GM19395 (cell line): ENCODE measurements at regions not wholly inside any gene's neighbourhood (a gene's known extent, or its start where the extent isn't known, plus 50 kb on each side); places are given as distances from the start of the nearest gene placed in this dataset.
"Not testable (repeated sequence)": the region's sequence is repeated elsewhere in the genome, so short reads cannot be mapped to it uniquely, and the experiment has no call there.

Experiments used
- ATAC-seq: cut with Tn5 transposase; IDR thresholded peaks from one replicate; pipeline ENCODE4 v1.9.1; 2021; ENCODE audit warnings: mild to moderate bottlenecking, moderate library complexity; ENCODE audit not compliant: unreplicated experiment

DNA sequence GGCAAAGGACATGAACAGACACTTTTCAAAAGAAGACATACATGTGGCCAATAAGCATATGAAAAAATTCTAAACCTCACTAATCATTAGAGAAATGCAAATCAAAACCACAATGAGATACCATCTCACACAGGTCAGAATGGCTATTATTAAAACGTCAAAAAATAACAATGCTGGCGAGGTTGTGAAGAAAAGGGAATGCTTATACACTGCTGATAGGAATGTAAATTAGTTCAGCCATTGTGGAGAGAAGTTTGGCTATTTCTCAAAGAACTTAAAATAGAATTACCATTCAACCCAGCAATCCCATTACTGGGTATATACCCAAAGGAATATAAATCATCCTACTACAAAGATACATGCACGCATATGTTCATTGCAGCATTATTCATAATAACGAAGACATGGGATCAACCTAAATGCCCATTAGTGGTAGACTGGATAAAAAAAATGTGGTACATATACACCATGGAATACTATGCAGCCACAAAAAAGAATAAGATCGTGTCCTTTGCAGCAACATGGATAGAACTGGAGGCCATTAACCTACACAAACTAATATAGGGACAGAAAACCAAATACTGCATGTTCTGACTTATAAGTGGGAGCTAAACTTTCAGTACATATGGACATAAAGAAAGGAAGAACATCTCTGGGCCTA lies 101.7 kb downstream of the KLF5 start:
- not testable (repeated sequence) for ATAC-seq

DNA sequence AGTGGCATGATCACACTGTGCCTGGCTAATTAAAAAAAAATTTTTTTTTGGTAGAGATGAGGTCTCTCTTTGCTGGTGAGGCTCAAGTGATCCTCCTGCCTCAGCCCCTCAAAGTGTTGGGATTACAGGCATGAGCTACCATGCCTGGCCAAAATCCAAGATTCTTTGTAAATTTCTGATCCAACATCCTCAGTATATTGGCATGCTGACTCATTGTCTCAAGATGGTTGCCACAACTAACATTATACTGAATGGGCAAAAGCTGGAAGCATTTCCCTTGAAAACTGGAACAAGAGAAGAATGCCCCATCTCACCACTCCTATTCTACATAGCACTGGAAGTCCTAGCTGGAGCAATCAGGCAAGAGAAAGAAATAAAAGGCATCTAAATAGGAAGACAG lies 100.0 kb downstream of the KLF5 start:
- no peak for ATAC-seq

DNA sequence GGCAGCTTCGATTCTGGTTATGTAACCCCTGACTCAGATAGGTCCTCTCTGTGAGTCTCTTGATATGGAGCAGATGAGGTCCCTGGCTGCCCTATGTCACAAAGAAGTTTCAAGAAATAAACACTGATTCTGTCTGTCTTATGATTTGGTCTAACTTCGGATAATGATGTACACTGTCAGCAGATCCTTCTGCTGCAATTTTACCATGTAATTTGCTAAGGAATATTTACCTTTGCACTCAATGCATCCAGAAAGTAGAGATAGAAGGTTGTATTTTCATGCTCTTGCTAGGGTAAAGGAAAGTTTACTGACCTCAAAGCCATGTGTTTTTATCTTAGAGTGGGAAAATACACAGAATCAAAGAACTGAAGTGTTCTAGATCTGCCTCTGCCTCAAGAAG lies 98.2 kb downstream of the KLF5 start:
- no peak for ATAC-seq

DNA sequence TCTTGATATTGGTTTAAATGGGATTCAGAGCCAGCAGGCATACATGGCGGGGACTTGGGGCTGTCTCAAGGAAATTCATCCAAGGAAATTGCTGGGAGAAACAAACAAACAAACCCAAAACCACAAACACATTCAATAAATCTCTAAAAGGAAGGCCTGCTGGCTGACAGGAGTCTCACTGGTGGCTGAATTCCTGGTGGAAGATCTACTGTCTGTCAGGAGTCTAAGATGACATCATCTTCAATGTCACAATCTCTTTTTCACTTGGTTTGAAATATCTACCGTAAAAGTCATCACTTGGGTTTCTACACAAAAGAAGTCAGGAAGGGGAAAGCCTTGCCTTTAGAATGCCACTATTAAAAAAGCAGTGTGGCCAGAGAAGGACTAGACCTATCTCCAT lies 87.9 kb downstream of the KLF5 start:
- ATAC-seq = no peak

DNA sequence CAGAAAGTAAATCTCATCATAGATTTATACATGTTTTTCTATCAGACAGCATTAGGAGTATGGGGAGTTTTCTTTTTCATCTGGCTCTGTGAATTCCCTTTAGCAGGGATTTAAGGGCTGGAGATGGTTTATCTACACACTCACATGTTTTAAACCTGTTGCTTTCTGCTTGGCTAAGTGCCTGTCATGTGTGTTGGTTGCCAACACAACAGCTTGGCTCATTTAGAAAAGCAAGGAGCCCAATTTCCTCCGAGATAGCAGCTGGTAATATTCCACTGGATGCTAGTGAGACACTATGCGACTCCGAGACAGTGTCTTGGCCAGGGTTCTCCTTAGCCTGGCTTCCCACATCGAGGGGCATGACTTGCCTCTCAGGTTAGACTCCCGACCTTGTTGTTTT lies 83.3 kb downstream of the KLF5 start:
- no peak for ATAC-seq

DNA sequence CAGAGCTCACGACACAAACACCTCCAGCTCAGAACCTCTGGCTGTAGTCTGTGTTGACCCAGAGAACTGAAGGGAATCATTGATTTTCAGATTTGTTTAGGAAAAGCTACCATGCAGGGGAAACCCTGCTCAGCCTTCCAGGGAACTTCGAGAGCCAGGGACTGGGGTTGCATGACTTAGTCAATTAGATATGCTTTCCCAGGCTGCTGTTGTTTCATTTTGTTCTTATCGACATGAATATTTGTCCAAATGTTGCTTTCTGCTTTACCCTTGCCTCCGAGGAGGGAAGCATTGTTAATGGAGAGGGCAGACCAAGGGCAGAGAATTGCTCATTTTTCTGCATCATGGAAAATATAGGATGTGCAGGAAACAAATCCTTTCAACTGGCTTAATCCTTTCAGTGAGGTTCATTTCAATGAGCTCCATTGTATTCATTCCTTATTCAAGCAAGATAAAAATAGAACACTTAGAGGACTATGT lies 82.5 kb downstream of the KLF5 start:
- no peak for ATAC-seq

DNA sequence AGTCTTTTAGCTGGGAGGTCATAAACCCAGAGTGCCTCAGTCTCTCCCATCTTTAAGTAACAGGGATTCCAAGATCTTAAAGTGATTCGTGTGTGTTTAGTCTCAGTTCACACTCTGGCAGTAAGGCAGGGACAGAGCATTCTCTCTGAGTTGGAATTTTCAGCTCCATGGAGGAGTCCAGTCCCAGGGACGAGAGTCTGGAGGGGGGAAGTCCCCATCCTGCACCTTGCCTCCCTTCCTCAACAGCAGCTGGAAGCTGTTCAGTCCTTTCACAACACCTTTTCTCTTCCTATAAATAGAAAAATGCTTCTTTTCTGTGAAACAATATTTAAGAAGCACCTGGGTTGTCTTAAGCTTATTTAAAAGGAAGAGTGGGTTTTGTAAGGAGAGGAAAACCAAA lies 82.0 kb downstream of the KLF5 start:
- ATAC-seq = no peak

DNA sequence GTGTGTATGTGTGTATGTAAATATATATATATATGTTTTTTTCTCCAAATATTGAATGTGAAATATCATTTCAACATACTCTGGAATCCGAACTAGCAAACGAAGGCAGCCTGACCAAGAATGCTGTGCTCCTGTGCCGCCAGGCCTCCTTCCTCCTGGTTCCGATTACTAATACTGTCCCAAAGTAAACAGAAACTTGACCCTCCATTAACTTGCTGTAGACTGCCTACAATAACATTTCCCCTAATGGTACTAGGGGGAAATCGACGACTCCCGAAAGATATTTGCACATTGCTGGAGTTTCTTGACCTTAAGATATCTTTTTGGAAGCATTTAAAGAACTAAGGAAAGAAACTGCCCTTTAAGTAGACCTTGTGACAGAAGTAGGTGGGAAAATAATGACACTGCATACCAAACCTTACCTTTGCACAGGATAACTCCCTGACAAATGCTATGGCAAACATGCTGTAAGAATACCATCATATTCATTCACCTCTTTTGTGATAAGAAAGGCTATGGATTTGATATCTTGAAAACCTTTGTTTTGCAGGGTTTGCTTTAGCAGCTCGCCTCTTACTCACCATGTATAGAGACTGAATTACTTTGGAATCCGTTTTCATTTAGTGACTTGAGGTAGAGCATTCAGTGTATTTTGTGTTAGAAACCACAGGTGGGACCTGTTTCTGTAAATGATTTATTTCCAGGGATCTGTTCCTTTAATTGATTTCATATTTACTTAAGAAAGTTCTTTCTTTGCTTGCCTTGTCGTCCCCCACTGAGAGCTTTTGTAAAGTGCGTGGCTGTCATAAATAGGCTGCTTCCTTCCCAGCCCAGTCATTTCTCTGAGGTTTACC lies 80.1 kb downstream of the KLF5 start:
- ATAC-seq = no peak

DNA sequence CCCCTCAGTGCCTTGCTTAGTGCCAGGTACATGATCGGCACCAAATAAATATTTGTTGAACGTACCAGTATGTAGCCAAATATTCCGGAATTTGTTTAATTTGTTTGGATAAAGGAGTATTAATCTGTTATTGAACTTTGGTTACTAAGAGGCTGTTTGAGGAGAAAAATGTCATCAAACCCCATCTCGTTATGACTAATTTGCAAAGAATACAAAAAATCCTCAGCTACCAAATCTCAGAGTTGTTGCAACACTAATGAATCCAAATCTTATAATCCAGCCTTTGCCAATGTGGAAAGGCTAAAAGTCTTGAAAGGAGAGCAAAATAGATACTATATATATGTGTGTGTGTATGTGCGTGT lies 79.5 kb downstream of the KLF5 start:
- no peak for ATAC-seq

DNA sequence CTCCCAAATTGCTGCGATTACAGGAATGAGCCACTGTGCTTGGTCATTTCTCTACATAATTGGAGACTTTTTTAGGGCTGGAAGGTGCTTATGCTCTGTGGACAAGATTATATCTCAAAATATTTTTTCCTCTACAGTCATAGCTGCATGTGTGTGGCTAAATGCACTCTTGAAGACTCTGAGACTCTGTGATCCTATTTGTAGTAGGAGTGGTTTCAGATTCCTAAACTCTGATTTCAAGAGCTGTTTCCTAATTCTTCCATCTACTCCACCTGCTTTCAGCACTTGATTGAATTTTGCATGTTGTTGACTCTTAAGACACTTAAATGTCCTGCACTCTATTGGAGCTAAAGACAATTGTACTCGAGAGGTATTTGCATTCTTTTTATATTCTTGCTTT lies 78.0 kb downstream of the KLF5 start:
- no peak for ATAC-seq

DNA sequence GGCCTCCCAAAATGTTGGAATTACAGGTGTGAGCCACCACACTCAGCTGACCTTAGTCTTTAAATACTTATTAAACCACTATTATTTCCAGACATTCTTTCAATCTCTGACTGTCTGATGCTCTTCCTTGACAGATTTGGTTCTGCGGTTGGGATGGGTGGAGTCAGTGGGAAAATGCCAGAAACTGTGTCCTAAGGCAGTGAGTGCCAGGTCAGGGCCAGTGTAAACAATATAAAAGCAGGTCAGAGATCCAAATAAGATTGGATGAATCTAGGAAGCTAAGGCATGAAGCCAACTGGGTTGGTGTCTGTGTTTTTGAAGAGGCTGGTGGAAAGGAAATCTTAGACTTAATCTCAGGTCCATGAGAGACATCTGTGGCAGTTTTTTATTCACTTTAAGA lies 74.7 kb downstream of the KLF5 start:
- ATAC-seq = no peak

DNA sequence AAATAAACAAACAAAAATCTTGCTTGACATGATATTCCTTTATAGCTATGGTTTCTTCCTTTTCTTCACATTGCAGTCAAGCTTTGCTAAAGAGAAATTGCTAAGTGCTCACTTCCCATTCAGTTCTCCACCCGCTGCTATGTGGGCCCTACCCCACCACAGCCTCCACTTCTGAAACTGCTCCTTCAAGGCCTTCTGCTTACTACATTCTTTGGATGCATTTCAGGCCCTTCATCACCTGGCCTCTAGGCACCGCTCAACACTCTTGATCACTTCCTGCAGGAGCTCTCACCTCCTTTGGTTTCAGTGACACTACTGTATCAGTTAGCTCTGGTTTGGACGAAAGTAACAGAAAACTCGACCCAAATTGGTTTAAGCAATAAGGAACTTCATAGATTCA lies 72.4 kb downstream of the KLF5 start:
- no peak for ATAC-seq

DNA sequence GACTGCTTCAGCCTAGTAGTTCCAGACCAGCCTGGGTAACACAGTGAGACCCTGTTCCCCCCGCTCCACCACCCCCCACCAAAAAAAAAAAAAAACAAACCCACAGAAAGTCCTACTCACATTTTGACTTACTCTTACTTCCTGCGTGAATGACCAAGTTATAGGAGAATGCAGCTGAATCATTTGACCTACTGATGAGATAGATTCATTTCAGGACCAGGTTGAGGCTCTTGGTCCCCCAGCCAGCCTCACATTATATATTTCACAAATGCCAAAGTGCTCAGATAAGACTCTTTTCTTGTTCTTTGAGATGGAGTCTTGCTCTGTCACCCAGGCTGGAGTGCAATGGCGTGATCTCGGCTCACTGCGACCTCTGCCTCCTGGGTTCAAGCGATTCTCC lies 70.2 kb downstream of the KLF5 start:
- no peak for ATAC-seq
